ENCODE measurements at regions not wholly inside any gene's neighbourhood (a gene's known extent, or its start where the extent isn't known, plus 50 kb on each side); places are given as distances from the start of the nearest gene placed in this dataset.

DNA sequence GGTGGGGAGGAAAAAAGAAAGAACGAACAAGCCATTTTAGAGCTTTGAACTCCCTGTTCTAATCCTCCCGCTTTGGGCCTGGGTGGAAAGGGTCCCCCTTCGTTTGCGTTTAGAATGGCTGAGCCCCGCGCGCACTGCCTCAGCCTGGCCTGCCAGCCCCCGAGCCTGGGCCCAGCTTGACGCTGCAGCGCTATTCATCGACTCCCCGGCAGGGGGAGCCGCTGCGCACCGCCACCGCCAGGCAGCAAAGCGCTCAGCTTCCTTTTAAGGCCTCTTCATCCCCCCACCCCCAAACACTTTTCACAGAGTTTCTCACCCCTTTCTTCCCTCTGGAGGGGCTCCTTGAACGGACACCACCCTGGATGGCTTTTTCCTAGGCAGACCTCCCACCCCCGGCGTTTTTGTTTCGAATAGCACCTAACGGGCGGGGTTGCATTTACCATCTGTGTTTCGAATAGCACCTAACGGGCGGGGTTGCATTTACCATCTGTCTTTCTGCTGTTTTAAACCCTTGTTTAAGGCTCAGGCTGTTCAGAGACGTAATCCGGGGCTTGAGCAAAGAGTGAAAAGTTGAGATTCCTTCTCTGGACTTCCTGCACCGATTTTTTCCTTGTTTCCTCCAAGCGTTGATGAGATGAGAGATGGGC, 56.4 kb upstream of the PIWIL1 start:
- TF ChIP-seq, protein P1, sequence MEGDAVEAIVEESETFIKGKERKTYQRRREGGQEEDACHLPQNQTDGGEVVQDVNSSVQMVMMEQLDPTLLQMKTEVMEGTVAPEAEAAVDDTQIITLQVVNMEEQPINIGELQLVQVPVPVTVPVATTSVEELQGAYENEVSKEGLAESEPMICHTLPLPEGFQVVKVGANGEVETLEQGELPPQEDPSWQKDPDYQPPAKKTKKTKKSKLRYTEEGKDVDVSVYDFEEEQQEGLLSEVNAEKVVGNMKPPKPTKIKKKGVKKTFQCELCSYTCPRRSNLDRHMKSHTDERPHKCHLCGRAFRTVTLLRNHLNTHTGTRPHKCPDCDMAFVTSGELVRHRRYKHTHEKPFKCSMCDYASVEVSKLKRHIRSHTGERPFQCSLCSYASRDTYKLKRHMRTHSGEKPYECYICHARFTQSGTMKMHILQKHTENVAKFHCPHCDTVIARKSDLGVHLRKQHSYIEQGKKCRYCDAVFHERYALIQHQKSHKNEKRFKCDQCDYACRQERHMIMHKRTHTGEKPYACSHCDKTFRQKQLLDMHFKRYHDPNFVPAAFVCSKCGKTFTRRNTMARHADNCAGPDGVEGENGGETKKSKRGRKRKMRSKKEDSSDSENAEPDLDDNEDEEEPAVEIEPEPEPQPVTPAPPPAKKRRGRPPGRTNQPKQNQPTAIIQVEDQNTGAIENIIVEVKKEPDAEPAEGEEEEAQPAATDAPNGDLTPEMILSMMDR (IDR thresholded peaks at IDR 0.05) = no peak
- no peak for TF ChIP-seq POLR2A (IDR thresholded peaks at IDR 0.05)
